Ascending aorta (tissue), 2 donors: ENCODE measurements at regions not wholly inside any gene's neighbourhood (a gene's known extent, or its start where the extent isn't known, plus 50 kb on each side); places are given as distances from the start of the nearest gene placed in this dataset.

ENCODE experiments used
- DNase-seq, 2 donors: peaks; one replicate each; pipeline ENCODE4 v3.0.0-alpha.2; 2019; ENCODE audit warnings: low spot score in 2 of 2
- H3K27ac ChIP-seq, 2 donors: fragments of 200-600 bp; sonication (generic); one replicate each; pipeline ENCODE4 v1.5.1; 2016 to 2017; ENCODE audit warnings: mild to moderate bottlenecking in 1 of 2
- H3K27me3 ChIP-seq: fragments of 200-600 bp; sonication (generic); one replicate; pipeline ENCODE4 v1.5.1; 2017
- H3K36me3 ChIP-seq, 2 donors: fragments of 200-600 bp; sonication (generic); one replicate each; pipeline ENCODE4 v1.5.1; 2016
- H3K4me1 ChIP-seq, 2 donors: fragments of 200-600 bp; sonication (generic); one replicate each; pipeline ENCODE4 v1.5.1; 2016 to 2017; ENCODE audit warnings: mild to moderate bottlenecking in 1 of 2
- H3K4me3 ChIP-seq, 2 donors: fragments of 200-600 bp; sonication (generic); one replicate each; pipeline ENCODE4 v1.5.1; 2016 to 2017; ENCODE audit warnings: mild to moderate bottlenecking in 1 of 2
- H3K9me3 ChIP-seq, 2 donors: fragments of 200-600 bp; sonication (generic); one replicate each; pipeline ENCODE4 v1.5.1; 2016
- CTCF ChIP-seq, 3 experiments: fragments of 200-600 bp in 2 of 3; fragments of 450-650 bp in 1 of 3; sonication (generic) in 2 of 3; IDR thresholded peaks; one replicate each; pipeline ENCODE4 v1.5.1; 2016 to 2019; ENCODE audit warnings: antibody characterized with exemption in 3 of 3, mild to moderate bottlenecking in 1 of 3, moderate library complexity in 1 of 3
- intact Hi-C: fragments of 100-400 bp; cut with DNase I; formaldehyde crosslinking; loops from one replicate; pipeline ENCODE4 v1.15.1; 2023

GRCh38 chr1:221625026-221625425 is 116.9 kb downstream of the DUSP10 start:
- no peak for TF ChIP-seq CTCF (IDR thresholded peaks at IDR 0.05)
- H3K9me3 ChIP-seq, result no peaks in the 10 kb centered on the region
- intact Hi-C loops, result no loop called here

GRCh38 chr1:221626041-221626440 is 115.8 kb downstream of the DUSP10 start:
- H3K27me3 ChIP-seq, result no peaks in the 10 kb centered on the region

More at GRCh38 chr1:221625026-221625425, 116.9 kb downstream of the DUSP10 start:
- no peak overlapping the region for H3K4me3 ChIP-seq
- DNase-seq, result no peak
- H3K36me3 ChIP-seq, result no peaks in the 10 kb centered on the region
- no peak overlapping the region for H3K27ac ChIP-seq
- no peaks in the 10 kb centered on the region for H3K4me1 ChIP-seq
- no peaks in the 10 kb centered on the region for H3K27me3 ChIP-seq

GRCh38 chr1:221630236-221630635 is 111.7 kb downstream of the DUSP10 start:
- no peaks in the 10 kb centered on the region for H3K36me3 ChIP-seq
- intact Hi-C loops, result no loop called here
- no peak for DNase-seq
- no peaks in the 10 kb centered on the region for H3K9me3 ChIP-seq
- no peak for TF ChIP-seq CTCF (IDR thresholded peaks at IDR 0.05)
- no peak overlapping the region for H3K27ac ChIP-seq
- H3K27me3 ChIP-seq, result no peaks in the 10 kb centered on the region
- H3K4me3 ChIP-seq, result no peak overlapping the region
- H3K4me1 ChIP-seq, result no peaks in the 10 kb centered on the region

More at GRCh38 chr1:221626041-221626440, 115.8 kb downstream of the DUSP10 start:
- Histone ChIP-seq H3K27ac (no peak overlapping the region), H3K4me3 (no peak overlapping the region), H3K36me3 (no peaks in the 10 kb centered on the region), H3K9me3 (no peaks in the 10 kb centered on the region), H3K4me1 (no peaks in the 10 kb centered on the region)
- intact Hi-C loops, result no loop called here
- no peak for DNase-seq
- no peak for TF ChIP-seq CTCF (IDR thresholded peaks at IDR 0.05)

- intact Hi-C loops, result no loop called here
- DNase-seq, result no peak
- Histone ChIP-seq H3K27ac (no peak overlapping the region), H3K9me3 (no peaks in the 10 kb centered on the region), H3K4me3 (no peak overlapping the region), H3K4me1 (no peaks in the 10 kb centered on the region), H3K27me3 (no peaks in the 10 kb centered on the region), H3K36me3 (no peaks in the 10 kb centered on the region)
- no peak for TF ChIP-seq CTCF (IDR thresholded peaks at IDR 0.05)
Measured at GRCh38 chr1:221631556-221631955, 110.3 kb downstream of the DUSP10 start.

- intact Hi-C loops, result no loop called here
- H3K9me3 ChIP-seq, result no peaks in the 10 kb centered on the region
- H3K4me1 ChIP-seq, result no peaks in the 10 kb centered on the region
- no peak for TF ChIP-seq CTCF (IDR thresholded peaks at IDR 0.05)
- no peaks in the 10 kb centered on the region for H3K36me3 ChIP-seq
- no peak overlapping the region for H3K27ac ChIP-seq
- H3K4me3 ChIP-seq, result no peak overlapping the region
- DNase-seq, result no peak
- H3K27me3 ChIP-seq, result no peaks in the 10 kb centered on the region
Measured at GRCh38 chr1:221632072-221632471, 109.8 kb downstream of the DUSP10 start.

- intact Hi-C loops, result no loop called here
- no peaks in the 10 kb centered on the region for H3K36me3 ChIP-seq
- DNase-seq, result no peak
- no peaks in the 10 kb centered on the region for H3K27me3 ChIP-seq
- no peaks in the 10 kb centered on the region for H3K9me3 ChIP-seq
- no peak overlapping the region for H3K4me3 ChIP-seq
- H3K4me1 ChIP-seq, result no peaks in the 10 kb centered on the region
- H3K27ac ChIP-seq, result no peak overlapping the region
- TF ChIP-seq CTCF (IDR thresholded peaks at IDR 0.05), result no peak
Measured at GRCh38 chr1:221633841-221634409, 108.0 kb downstream of the DUSP10 start.
